NCI-H1092 (cell line): ENCODE measurements at regions not wholly inside any gene's neighbourhood (a gene's known extent, or its start where the extent isn't known, plus 50 kb on each side); places are given as distances from the start of the nearest gene placed in this dataset.

ENCODE experiments used
- DNase-seq: peaks from one replicate; lab custom pipeline; 2025; lab: John Stamatoyannopoulos, UW

DNA sequence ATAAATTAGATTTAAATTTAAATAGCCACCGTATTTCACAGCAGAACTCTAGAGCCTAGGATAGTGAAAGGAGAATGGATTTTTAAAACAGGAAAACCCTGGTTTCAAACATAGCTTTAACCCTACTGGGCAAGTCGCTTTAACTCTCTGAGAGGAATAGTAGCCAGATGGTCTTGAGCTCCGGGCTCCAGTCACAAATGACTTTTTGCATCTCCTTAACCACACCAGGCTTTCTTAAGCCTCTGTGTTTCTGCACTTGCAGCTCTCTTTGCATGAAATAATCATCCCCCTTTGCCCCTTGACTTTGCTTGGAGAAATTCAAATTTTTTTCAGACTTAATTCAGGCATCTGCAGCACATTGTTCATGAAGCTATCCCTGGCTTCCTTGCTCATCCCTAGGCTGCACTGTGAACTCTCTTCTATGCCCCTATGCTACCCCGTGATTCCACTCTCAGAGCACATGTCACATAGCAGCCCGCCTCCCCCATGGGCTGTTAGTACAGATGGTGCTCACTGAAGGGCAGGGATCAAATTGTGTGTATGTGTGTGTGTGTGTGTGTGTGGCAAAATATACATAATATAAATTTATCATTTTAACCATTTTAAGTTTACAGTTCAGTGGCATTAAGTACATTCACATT, 68.8 kb upstream of the DAB1 start:
- DNase-seq, result no peak

DNA sequence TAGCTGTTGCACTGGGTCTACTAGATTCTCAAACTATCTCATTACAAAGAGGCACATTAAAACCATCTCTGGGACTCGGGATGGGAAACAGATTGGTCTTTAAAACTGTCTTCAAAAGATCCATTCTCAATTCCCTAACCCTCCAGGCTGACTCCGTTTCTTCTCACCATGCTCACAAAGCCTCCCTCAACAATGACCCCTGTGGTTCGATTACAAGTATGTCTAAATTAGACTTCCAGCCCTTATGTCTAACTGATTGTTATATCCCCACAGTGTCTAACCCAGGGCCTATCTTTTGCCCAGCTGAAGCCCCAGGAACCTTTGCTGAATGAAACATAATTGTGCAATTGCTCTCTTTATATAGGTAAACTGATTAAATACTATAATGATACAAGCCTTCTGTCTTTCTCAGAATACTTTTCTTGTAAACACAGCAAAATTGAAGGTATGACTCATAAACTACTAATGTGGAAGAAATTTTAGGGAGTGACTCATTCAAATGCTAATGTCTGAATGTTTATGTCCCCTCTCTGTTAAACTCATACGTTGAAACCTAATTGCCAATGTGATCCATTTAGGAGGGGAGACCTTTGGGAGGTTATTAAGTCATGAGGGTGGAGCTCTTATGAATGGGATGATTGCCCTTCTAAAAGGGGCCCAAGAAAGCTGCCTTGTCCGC, 65.6 kb upstream of the DAB1 start:
- no peak for DNase-seq

DNA sequence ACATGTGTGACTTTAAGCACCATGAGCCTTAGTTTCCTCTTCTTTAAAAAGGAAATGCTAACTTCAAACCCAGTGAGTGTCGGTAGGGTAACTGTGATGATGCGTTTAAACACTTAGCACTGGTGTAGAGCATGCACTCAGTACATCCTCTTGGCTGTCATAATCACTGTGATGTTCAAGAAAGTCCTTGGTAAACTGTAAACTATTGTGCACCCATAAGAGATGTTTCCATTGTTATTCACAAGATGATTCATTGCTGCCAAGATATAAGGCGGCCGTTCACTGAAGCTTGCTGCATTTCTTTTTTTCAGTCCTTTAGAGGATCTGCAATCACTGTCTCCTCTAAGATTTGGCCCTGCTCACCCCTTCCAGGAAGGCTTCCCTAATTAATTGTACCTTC, 61.8 kb upstream of the DAB1 start:
- no peak for DNase-seq

DNA sequence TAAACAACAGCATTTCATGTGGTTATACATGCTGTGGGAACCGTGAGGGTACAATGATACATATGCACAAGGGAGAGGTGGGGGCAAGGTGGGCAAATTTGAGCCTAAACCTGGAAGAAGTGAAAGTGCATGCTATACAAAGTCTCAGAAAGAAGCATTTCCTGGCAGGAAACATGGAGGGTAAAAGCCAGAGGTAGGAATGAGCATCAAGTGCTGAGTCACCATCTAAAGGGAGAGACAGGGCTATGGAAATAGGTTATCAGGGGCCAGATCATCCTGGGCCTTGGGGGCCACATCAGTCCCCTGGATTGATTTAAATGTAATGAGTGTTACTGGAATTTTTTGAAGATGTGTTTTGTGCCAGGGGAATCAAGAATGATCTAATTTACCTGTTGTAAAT, 60.1 kb upstream of the DAB1 start:
- no peak for DNase-seq

DNA sequence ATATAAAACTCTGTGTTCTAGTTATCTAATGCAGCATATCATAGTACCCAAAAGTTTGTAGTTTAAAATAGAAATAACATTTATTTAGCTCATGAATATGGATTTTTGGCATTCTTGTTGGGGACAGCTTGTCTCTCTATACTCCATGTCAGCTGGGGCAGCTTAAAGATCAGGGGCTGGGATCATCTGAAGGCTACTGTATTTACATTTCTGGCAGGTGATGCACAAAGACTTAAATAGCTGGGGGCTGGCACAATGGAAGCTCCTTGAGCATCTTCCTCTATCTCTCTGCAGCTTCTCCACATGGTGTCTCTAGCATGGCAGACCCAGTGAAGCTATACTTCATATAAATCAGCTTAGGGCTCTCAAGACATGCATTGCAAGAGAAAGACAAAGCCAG, 55.6 kb upstream of the DAB1 start:
- DNase-seq, result no peak

DNA sequence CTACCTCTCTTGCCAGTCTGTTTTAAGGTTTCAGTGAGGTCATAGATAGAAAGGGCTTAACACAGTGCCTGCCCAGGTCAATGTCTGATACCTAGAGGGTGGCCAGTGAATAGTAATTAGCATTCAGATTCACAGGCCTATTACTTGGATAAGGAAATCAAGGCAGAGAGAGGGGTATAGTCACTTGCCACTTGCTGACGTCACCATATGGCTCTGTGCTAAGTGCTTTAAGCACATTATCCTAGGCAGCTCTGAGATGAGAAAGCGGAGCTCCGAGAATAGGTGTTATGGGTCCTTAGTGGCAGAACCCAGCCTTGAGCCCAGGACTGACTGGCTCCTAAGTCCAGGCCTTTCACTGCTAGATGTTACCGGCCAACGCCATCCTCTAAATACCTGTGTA, 51.5 kb upstream of the DAB1 start:
- no peak for DNase-seq

DNA sequence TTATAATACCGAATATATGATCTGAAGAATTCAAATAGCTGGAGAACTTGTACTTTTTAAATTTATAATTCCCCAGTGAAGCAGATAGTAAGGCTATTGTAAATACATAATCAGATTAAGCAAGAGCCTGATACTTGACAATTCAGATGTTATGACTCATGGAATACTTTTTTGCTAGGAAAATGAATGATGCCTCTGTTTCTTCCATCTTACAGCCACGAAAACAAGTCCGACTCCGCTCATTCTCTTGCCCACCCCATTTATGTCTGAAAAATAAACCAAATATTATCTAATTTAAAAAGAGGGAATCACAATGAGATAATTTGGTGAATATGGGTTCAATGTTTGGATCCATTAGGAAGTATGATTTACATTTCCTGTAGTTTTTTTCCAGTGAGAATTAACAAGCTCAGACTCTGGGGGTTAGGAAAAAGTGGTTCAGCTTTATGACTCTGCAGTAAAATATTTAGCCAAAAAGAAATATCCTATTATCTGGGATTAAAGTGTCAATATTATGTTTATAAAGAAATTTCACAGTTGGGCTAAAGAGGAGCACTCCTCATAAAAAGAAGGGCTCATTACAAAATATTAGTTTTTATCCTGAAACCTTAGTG, 50.4 kb upstream of the DAB1 start:
- DNase-seq, result no peak
